Left lung (tissue), 4 donors: ENCODE measurements at regions not wholly inside any gene's neighbourhood (a gene's known extent, or its start where the extent isn't known, plus 50 kb on each side); places are given as distances from the start of the nearest gene placed in this dataset.

Source experiments
- ATAC-seq: fragments of 200-7000 bp; cut with Tn5 transposase; one replicate; pipeline ENCODE4 v1.9.1; 2020; ENCODE audit warnings: moderate library complexity
- DNase-seq, 4 donors: peaks; one replicate each; pipeline ENCODE4 v3.0.0-alpha.2; 2013 to 2020
- H3K27ac ChIP-seq, 2 donors: fragments of 200-600 bp; sonication (generic) in 1 of 2; one replicate each; pipeline versions ENCODE4 v1.5.0 to v1.8.0; 2020 to 2021
- H3K27me3 ChIP-seq, 2 donors: fragments of 200-600 bp; sonication (generic) in 1 of 2; one replicate each; pipeline versions ENCODE4 v1.5.0 to v1.8.0; 2020 to 2021
- H3K36me3 ChIP-seq, 2 donors: fragments of 200-600 bp; sonication (generic) in 1 of 2; one replicate each; pipeline versions ENCODE4 v1.5.0 to v1.8.0; 2020 to 2021
- H3K4me1 ChIP-seq, 2 donors: fragments of 200-600 bp; one replicate each; pipeline ENCODE4 v1.8.0; 2021
- H3K4me3 ChIP-seq, 2 donors: fragments of 200-600 bp; sonication (generic) in 1 of 2; one replicate each; pipeline versions ENCODE4 v1.5.0 to v1.8.0; 2020 to 2021; ENCODE audit warnings: mild to moderate bottlenecking in 1 of 2
- H3K9me3 ChIP-seq, 2 donors: fragments of 200-600 bp; sonication (generic) in 1 of 2; one replicate each; pipeline versions ENCODE4 v1.5.0 to v1.8.0; 2020 to 2021
- CTCF ChIP-seq, 2 donors: fragments of 200-600 bp; sonication (generic) in 1 of 2; IDR thresholded peaks; one replicate each; pipeline versions ENCODE4 v1.5.0 to v1.8.0; 2021; ENCODE audit warnings: antibody characterized with exemption in 2 of 2
- intact Hi-C, 2 donors: fragments of 100-400 bp; cut with DNase I; formaldehyde crosslinking; loops; one replicate each; pipeline versions ENCODE4 v1.11.2 to v1.14.2; 2022
- donor health status: DM: no; HTN: yes; CAD: no.
- donor health status: DM: no; HTN: no; CAD: no.

GRCh38 chr9:81819155-81819554 lies 109.1 kb upstream of the SPATA31D4 start:
- Histone ChIP-seq H3K4me1 (no peaks in the 10 kb centered on the region), H3K27me3 (no peaks in the 10 kb centered on the region), H3K9me3 (no peaks in the 10 kb centered on the region), H3K4me3 (no peak overlapping the region), H3K36me3 (no peaks in the 10 kb centered on the region), H3K27ac (no peak overlapping the region)
- ATAC-seq (no peak), DNase-seq (no peak)
- TF ChIP-seq CTCF (IDR thresholded peaks at IDR 0.05) = no peak
- intact Hi-C loops = no loop called here

GRCh38 chr9:81819859-81820546 lies 108.2 kb upstream of the SPATA31D4 start:
- intact Hi-C loops = no loop called here
- Histone ChIP-seq H3K4me1 (no peaks in the 10 kb centered on the region), H3K9me3 (no peaks in the 10 kb centered on the region), H3K4me3 (no peak overlapping the region), H3K36me3 (no peaks in the 10 kb centered on the region), H3K27me3 (no peaks in the 10 kb centered on the region), H3K27ac (no peak overlapping the region)
- TF ChIP-seq CTCF (IDR thresholded peaks at IDR 0.05) = no peak
- no peak for DNase-seq
- no peak for ATAC-seq

GRCh38 chr9:81822301-81822865 lies 105.8 kb upstream of the SPATA31D4 start:
- Histone ChIP-seq H3K9me3 (no peaks in the 10 kb centered on the region), H3K4me1 (peaks cover 0 to 3% of the 10 kb centered on the region in 2 donors), H3K4me3 (no peak overlapping the region), H3K27me3 (no peaks in the 10 kb centered on the region), H3K36me3 (no peaks in the 10 kb centered on the region), H3K27ac (no peak overlapping the region)
- ATAC-seq (no peak), DNase-seq (no peak)
- TF ChIP-seq CTCF (IDR thresholded peaks at IDR 0.05) = no peak
- intact Hi-C loops = no loop called here

- H3K36me3 ChIP-seq = no peaks in the 10 kb centered on the region
- intact Hi-C loops = no loop called here
- H3K4me1 ChIP-seq = peaks cover 0 to 3% of the 10 kb centered on the region in 2 donors
- H3K9me3 ChIP-seq = no peaks in the 10 kb centered on the region
- no peak for ATAC-seq
- no peak for DNase-seq
- no peak for TF ChIP-seq CTCF (IDR thresholded peaks at IDR 0.05)
- H3K27ac ChIP-seq = no peak overlapping the region
- H3K27me3 ChIP-seq = no peaks in the 10 kb centered on the region
- H3K4me3 ChIP-seq = no peak overlapping the region
These were observed 105.3 kb upstream of the SPATA31D4 start for GRCh38 chr9:81822967-81823366.

DNA sequence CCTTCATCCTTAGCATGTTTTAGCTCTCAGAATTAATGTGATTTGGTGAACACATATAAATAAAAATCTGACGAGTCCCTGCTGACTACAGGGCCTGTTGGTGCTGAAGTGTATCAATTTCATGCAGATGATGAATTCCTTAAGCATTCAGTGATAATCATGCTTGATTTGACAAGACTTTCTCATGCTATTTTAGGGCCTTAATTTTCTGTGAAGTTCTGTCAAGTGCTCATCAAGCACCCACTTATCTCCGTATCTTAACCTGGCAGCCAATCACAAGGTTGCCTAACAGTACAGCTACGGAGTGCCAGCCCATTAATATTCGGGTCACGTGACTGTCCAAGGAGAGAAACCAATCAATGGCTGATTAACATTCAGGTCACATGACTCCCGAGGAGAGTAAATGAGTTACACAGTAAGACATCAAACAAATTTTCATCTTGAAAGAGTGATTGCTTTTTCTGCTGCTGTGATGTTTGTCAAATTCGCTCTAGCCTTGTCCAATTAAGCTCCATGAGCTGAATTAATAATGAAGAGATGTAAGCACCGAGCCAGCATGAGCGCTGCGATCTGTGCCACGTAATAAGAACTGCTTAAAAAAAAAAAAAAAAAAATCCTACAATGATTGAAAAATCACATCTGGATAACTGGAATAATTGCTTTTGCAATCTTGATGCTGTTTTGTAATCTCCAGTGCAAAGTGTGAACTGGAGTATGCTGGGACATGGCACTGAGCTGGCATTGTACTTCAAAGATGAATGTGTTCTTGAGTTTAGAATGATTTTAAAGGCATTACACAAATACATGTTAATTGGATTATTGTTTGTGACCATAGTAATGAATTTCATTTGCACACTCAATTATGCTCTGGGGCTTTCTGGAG lies 104.3 kb upstream of the SPATA31D4 start:
- Histone ChIP-seq H3K4me3 (no peak overlapping the region), H3K27me3 (no peaks in the 10 kb centered on the region), H3K9me3 (no peaks in the 10 kb centered on the region), H3K4me1 (peaks cover 0 to 3% of the 10 kb centered on the region in 2 donors), H3K27ac (no peak overlapping the region), H3K36me3 (no peaks in the 10 kb centered on the region)
- TF ChIP-seq CTCF (IDR thresholded peaks at IDR 0.05) = no peak
- intact Hi-C loops = no loop called here
- ATAC-seq (peak; percentile 27), DNase-seq (peak in 2 of 4 donors; percentile 59 to 65)
